ENCODE measurements at regions not wholly inside any gene's neighbourhood (a gene's known extent, or its start where the extent isn't known, plus 50 kb on each side); places are given as distances from the start of the nearest gene placed in this dataset.
A peak's percentile ranks its signal among the peaks of the same experiment; 100 is the strongest.

GRCh38 chrX:20517565-20517964, 250.9 kb upstream of the RPS6KA3 start:
- no peak for DNase-seq

GRCh38 chrX:20515841-20516461, 249.2 kb upstream of the RPS6KA3 start:
- peak; percentile 3 for DNase-seq

DNA sequence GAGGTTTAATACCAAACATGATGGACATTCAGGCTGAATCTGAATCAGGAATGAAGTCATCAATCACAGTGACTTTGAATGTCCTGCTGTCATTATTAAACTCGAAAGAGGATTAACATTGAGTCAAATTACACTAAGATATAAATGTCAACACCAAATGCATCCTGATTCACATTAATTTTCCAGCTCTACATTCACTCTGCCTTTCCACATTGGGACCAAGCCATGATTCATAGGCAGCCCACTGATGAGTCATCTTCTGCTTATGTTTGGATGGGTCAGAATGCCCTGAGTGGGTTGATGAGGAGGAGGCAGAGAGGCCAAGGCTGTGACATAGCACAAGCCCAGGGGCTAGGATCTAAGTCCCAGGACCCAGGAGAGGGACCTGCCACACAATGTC, 247.6 kb upstream of the RPS6KA3 start:
- no peak for DNase-seq

DNA sequence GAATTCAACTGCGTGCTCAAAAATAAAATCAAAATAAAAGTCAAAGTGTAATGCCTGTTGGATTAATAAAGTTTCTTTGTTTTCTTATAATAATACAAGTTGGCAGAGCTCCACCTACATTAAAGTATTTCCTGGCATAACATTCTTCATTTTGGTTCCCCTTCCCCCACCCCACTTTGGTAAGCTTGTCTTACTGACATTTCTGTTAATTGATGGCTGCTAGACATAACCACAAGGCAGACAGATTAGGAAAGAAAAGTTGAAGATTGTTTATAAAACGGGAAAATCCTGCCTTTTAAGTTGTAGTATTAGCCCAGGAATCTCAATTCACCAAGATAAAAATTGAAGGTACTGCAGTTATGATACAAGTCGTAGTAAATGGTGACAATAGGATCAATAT, 246.5 kb upstream of the RPS6KA3 start:
- DNase-seq, result no peak

- no peak for DNase-seq
These were observed 245.1 kb upstream of the RPS6KA3 start for GRCh38 chrX:20511792-20512191.

- no peak for DNase-seq
These were observed 241.4 kb upstream of the RPS6KA3 start for GRCh38 chrX:20507901-20508620.

GRCh38 chrX:20506739-20507138, 240.0 kb upstream of the RPS6KA3 start:
- DNase-seq, result no peak

- no peak for DNase-seq
These were observed 234.2 kb upstream of the RPS6KA3 start for GRCh38 chrX:20500949-20501348.

- DNase-seq, result peak; percentile 12
These were observed 233.6 kb upstream of the RPS6KA3 start for GRCh38 chrX:20500171-20500865.

DNA sequence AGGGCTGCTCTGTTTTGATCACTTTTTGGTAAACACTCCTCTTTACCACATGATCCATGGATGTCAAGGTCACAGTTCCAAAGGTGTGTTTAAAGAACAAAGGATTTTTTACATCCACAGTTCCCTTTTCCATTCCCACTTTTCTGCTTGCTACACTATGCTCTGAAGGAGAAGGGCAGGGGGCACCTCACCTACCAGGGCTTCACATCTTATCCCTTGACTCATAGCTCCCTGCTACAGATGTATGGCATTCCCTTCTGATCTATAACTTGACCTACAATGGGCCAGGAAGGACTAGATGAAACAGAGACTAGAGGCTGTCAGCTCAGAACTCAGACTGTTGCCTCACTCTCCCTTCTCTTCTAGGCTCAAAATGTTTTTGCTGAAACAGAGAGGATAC, 233.1 kb upstream of the RPS6KA3 start:
- no peak for DNase-seq

DNA sequence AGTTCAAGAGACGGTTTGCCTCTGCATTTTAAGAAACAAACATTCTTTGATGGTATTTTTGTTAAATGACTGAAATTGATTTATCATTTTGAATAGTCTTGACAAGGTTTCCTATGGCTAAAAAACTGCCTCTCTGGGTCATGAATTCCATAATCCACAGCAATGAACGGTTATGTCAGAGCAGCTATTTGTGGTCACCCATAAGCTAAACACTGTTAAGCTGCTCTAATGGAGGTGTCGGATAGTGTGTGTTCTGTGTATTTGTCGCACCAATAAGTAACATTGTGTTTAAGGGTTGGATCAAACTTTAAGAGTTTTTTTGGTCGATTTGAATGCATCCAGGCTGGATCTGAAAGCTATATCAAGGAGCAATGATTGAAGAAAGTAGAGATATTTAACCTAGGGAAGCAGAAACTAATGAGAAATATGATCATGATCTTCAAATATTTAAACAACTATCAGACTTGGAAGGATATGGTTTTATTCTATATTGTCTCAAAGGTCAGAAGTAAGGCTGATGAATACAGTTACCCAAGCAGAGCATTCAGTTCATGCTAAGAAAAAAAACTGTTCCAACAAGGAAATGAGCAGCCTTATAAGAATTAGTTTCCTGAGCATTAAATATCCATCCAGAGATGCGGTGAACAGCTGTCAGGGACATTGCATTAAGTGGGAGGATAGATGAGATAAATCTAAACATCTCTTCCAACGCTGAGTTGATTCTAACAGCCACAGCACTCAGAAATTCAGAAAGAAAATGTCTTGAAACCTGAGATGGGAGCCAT, 232.3 kb upstream of the RPS6KA3 start:
- no peak for DNase-seq

DNA sequence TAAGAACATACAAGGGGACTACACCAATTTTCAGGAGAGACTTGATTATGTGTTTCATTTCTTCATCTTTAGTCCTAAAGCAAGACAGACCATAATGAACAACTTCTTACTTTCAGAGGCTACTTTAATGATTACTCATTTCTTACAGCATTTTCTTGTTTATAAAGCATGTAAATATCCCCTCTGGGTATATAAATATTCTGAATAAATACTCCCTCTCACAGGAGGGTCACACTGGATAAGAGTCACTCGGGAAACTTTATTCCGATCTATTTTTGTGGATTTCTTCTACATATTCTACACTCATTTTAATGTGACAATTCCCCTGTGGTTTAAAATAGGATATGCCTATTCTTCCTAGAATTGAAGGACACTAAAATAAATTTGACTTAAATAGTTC, 228.9 kb upstream of the RPS6KA3 start:
- DNase-seq, result no peak

DNA sequence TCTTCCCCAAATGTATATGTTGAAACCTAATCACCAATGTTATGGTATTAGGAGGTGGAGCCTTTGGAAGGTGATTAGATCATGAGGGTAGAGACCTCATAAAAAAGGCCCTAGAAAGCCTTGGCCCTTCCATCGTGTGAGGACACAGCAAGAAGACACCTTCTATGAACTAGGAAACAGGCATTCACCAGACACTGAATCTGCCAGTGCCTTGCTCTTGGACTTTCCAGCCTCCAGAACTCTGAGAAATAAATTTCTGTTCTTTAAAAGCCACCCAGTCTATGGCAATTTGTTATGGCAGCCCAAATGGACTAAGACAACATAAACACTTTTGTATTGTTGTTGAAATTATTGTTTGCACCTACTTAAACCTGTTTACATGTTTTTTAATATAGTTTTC, 221.8 kb upstream of the RPS6KA3 start:
- no peak for DNase-seq

DNA sequence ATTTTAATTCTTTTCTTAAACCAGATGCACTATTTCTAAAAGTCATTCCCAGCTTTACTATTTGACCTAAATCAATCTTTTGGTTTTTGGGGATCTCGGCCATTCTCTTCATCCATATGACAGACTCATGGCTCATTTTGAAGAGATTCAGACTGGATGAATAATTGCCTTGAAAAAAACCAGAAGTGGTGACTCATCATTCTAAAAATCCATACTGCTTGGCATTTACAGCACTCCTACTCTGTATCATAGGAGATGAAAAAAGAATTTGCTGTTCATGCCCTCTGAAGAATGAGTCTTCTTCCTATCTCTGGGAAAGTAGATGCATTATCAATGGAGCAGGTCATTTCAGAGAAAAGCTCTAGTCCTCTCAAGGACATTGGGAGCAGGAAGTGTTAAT, 220.5 kb upstream of the RPS6KA3 start:
- no peak for DNase-seq

- DNase-seq, result no peak
These were observed 214.9 kb upstream of the RPS6KA3 start for GRCh38 chrX:20481632-20482031.

GRCh38 chrX:20479896-20480295, 213.2 kb upstream of the RPS6KA3 start:
- no peak for DNase-seq

DNA sequence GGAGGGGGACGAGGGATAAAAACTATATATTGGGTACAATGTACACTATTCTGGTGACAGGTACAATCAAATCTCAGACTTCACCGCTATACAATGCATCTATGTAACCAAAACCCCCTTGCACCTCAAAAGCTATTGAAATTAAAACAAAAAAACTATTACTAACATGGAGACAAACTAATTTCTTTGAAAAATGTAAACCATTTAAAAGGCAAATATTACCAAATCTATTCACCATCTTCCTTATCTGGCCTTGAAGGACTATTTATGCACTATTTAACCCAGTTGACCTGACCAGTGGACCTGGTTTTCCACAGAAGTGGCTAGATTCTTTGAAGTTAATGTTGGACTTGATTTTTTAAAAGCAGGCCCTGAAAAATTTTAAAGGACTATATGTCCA, 212.3 kb upstream of the RPS6KA3 start:
- no peak for DNase-seq

GRCh38 chrX:20477836-20478524, 211.3 kb upstream of the RPS6KA3 start:
- DNase-seq, result no peak

DNA sequence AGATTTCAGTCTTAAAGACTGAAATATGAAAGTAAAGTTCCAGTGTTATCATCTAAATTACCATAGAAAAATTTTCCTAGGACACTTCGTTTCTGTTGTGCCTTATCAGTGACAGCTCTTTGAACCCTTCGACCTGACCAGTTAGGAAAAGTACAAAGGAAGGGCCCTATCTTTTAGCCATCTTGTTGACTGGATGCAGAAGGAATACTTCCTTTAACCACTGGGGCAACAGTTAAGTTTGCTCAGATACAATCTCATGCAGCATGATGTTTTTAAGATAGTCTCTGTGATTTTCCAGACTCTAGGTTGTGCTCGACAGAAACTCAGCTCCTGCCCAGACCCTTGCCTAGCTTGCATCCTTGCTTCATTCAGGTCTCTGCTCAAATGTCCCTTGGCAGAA, 210.5 kb upstream of the RPS6KA3 start:
- DNase-seq, result no peak

DNA sequence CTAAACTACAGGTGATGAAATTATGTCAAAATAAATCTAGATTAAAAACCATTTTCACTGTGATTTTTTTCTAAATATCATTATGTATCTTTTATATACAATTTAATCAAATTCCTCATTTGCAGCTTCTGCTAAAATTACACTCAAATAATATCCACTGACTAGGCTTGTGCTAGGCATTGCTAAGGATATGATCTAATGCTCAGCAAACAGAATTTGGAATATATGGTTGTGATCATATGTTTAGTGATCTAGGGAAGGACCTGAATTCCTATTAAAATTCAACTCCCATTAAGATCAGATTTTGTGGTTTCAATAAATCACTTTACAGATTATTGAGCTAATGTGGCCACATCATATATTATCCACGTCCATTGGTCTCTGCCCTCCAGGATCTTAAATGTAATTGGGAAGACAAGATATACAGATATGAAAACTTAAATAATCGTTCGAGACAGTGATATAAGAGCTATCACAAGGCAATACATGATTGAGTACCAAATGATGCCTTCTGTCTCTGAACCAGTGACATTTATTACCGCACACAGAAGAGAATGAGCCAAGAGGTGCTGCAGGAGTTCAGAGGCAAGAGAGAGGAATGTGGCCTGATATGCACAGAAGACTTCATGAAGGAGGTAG, 206.0 kb upstream of the RPS6KA3 start:
- DNase-seq, result no peak

GRCh38 chrX:20472148-20472547, 205.4 kb upstream of the RPS6KA3 start:
- DNase-seq, result no peak

- DNase-seq, result no peak
These were observed 204.8 kb upstream of the RPS6KA3 start for GRCh38 chrX:20471483-20471882.
